GM19239 (cell line): ENCODE measurements at regions not wholly inside any gene's neighbourhood (a gene's known extent, or its start where the extent isn't known, plus 50 kb on each side); places are given as distances from the start of the nearest gene placed in this dataset.

Experiments used
- DNase-seq: peaks from one replicate; pipeline ENCODE4 v3.0.0; 2011; ENCODE audit warnings: low spot score; ENCODE audit not compliant: insufficient read length
- FAIRE-seq: peaks from 2 replicates; lab custom pipeline; 2011; peaks lifted over from hg19 to GRCh38; lab: Jason Lieb, UNC

GRCh38 chr11:11022125-11022730 is 164.4 kb upstream of the ZBED5 start:
- no peak for DNase-seq
- FAIRE-seq = no peak

GRCh38 chr11:11021563-11021962 is 163.7 kb upstream of the ZBED5 start:
- DNase-seq = no peak
- FAIRE-seq = no peak

- DNase-seq = no peak
- FAIRE-seq = no peak
Measured at GRCh38 chr11:11020747-11021149, 162.9 kb upstream of the ZBED5 start.

GRCh38 chr11:11020219-11020726 is 162.4 kb upstream of the ZBED5 start:
- DNase-seq = no peak
- FAIRE-seq = no peak

GRCh38 chr11:11016943-11017342 is 159.1 kb upstream of the ZBED5 start:
- no peak for FAIRE-seq
- no peak for DNase-seq

- FAIRE-seq (no peak), DNase-seq (no peak)
Measured at GRCh38 chr11:11016068-11016467, 158.2 kb upstream of the ZBED5 start.

- FAIRE-seq (no peak), DNase-seq (no peak)
Measured at GRCh38 chr11:11011617-11012016, 153.8 kb upstream of the ZBED5 start.

GRCh38 chr11:11010624-11011127 is 152.8 kb upstream of the ZBED5 start:
- DNase-seq (no peak), FAIRE-seq (no peak)

- FAIRE-seq (no peak), DNase-seq (no peak)
Measured at GRCh38 chr11:11009179-11009578, 151.3 kb upstream of the ZBED5 start.

GRCh38 chr11:11004069-11004468 is 146.2 kb upstream of the ZBED5 start:
- no peak for DNase-seq
- no peak for FAIRE-seq

GRCh38 chr11:11003226-11003625 is 145.4 kb upstream of the ZBED5 start:
- FAIRE-seq = no peak

GRCh38 chr11:11000579-11001283 is 142.9 kb upstream of the ZBED5 start:
- no peak for FAIRE-seq
- DNase-seq = no peak

More at GRCh38 chr11:11003226-11003625, 145.4 kb upstream of the ZBED5 start:
- DNase-seq = no peak

GRCh38 chr11:10998674-10999073 is 140.8 kb upstream of the ZBED5 start:
- no peak for DNase-seq
- FAIRE-seq = no peak

GRCh38 chr11:10996678-10997077 is 138.8 kb upstream of the ZBED5 start:
- FAIRE-seq (no peak), DNase-seq (no peak)

- FAIRE-seq (no peak), DNase-seq (no peak)
Measured at GRCh38 chr11:10993640-10994039, 135.8 kb upstream of the ZBED5 start.

- FAIRE-seq (no peak), DNase-seq (no peak)
Measured at GRCh38 chr11:10993186-10993585, 135.3 kb upstream of the ZBED5 start.

GRCh38 chr11:10991393-10991792 is 133.5 kb upstream of the ZBED5 start:
- DNase-seq (no peak), FAIRE-seq (no peak)

- FAIRE-seq (no peak), DNase-seq (no peak)
Measured at GRCh38 chr11:10990637-10991193, 132.9 kb upstream of the ZBED5 start.

GRCh38 chr11:10990160-10990559 is 132.3 kb upstream of the ZBED5 start:
- FAIRE-seq = no peak
- DNase-seq = no peak

GRCh38 chr11:10986006-10986405 is 128.2 kb upstream of the ZBED5 start:
- no peak for FAIRE-seq
- no peak for DNase-seq

- DNase-seq (no peak), FAIRE-seq (no peak)
Measured at GRCh38 chr11:10984742-10985141, 126.9 kb upstream of the ZBED5 start.
